ENCODE measurements at regions not wholly inside any gene's neighbourhood (a gene's known extent, or its start where the extent isn't known, plus 50 kb on each side); places are given as distances from the start of the nearest gene placed in this dataset.

GRCh38 chr12:42725809-42726208 lies 136.3 kb upstream of the PRICKLE1 start:
- WGBS, result 76% methylated on average over 3 of the region's 3 CpGs
- no peak for TF ChIP-seq MAX (IDR thresholded peaks at IDR 0.05)
- no peak for TF ChIP-seq EGR1 (IDR thresholded peaks at IDR 0.05; ENCODE audit: low read depth in 2 of 2)
- TF ChIP-seq TAF1 (conservative IDR thresholded peaks at IDR 0.05), result no peak
- no peak for TF ChIP-seq HNF4G (IDR thresholded peaks at IDR 0.05)
- no peak for TF ChIP-seq RAD21 (IDR thresholded peaks at IDR 0.05)
- no peak for TF ChIP-seq NR2F2 (IDR thresholded peaks at IDR 0.05)
- TF ChIP-seq RXRA (IDR thresholded peaks at IDR 0.05), result no peak
- TF ChIP-seq FOXA1 (IDR thresholded peaks at IDR 0.05), result no peak
- no peak for TF ChIP-seq ZBTB33 (IDR thresholded peaks at IDR 0.05)
- no peak for TF ChIP-seq HNF4A (conservative IDR thresholded peaks at IDR 0.05)
- TF ChIP-seq CTCF (IDR thresholded peaks at IDR 0.05; ENCODE audit: low read depth, low read length, missing input control), result no peak
- no peak for TF ChIP-seq SP1 (IDR thresholded peaks at IDR 0.05)
- no peak for TF ChIP-seq ATF3 (IDR thresholded peaks at IDR 0.05)
- TF ChIP-seq GABPA (IDR thresholded peaks at IDR 0.05 in 1 of 2, conservative IDR thresholded peaks at IDR 0.05 in 1 of 2), result no peak
- no peak for TF ChIP-seq FOXA2 (IDR thresholded peaks at IDR 0.05)
- no peak for TF ChIP-seq REST (IDR thresholded peaks at IDR 0.05)
- no peak for TF ChIP-seq YY1 (IDR thresholded peaks at IDR 0.05)
- no peak for TF ChIP-seq JUND (IDR thresholded peaks at IDR 0.05)

More at GRCh38 chr12:42725809-42726208, 136.3 kb upstream of the PRICKLE1 start:
- no peak overlapping the region for H3K9ac ChIP-seq (ENCODE audit: low read depth in 1 of 2, low read length in 2 of 2)
- H3K9me3 ChIP-seq (ENCODE audit: control insufficient read depth in 4 of 4, low read length in 3 of 4), result peaks cover 0 to 4% (median 3%) of the 10 kb centered on the region in 4 donors
- H3K36me3 ChIP-seq (ENCODE audit: control insufficient read depth in 4 of 4, insufficient read depth in 3 of 4, low read depth in 1 of 4, low read length in 3 of 4), result no peaks in the 10 kb centered on the region
- DNase-seq (ENCODE audit: low spot score), result no peak
- H3K4me3 ChIP-seq (ENCODE audit: low read depth in 1 of 3, low read length in 3 of 3), result no peak overlapping the region
- H3K4me1 ChIP-seq (ENCODE audit: control insufficient read depth in 4 of 4, insufficient read depth in 4 of 4, low read length in 3 of 4), result no peaks in the 10 kb centered on the region
- H3K27ac ChIP-seq (ENCODE audit: low read depth in 1 of 2, low read length in 2 of 2), result no peak overlapping the region
- no peaks in the 10 kb centered on the region for H3K27me3 ChIP-seq (ENCODE audit: control insufficient read depth in 4 of 4, insufficient read depth in 4 of 4, low read length in 3 of 4)

Data from liver (tissue), 8 donors.